Esophagus squamous epithelium (tissue), 5 donors: ENCODE measurements at regions not wholly inside any gene's neighbourhood (a gene's known extent, or its start where the extent isn't known, plus 50 kb on each side); places are given as distances from the start of the nearest gene placed in this dataset.
"Not testable (repeated sequence)": the region's sequence is repeated elsewhere in the genome, so short reads cannot be mapped to it uniquely, and the experiment has no call there.

Experiments
- DNase-seq: peaks from one replicate; lab custom pipeline; 2025; lab: John Stamatoyannopoulos, UW
- H3K27ac ChIP-seq, 4 donors: fragments of 200-600 bp; sonication (generic); one replicate each; pipeline ENCODE4 v1.5.1; 2016 to 2019; ENCODE audit warnings: mild to moderate bottlenecking in 1 of 4
- H3K27me3 ChIP-seq, 4 donors: fragments of 200-600 bp; sonication (generic); 1 replicate in 3 of 4; 2 replicates in 1 of 4; pipeline versions ENCODE4 v1.5.1 to v1.6.0; 2017 to 2021; ENCODE audit warnings: antibody characterized with exemption in 1 of 4
- H3K36me3 ChIP-seq, 3 donors: fragments of 200-600 bp; sonication (generic); one replicate each; pipeline ENCODE4 v1.5.1; 2016 to 2019
- H3K4me1 ChIP-seq, 3 donors: fragments of 200-600 bp; sonication (generic); one replicate each; pipeline ENCODE4 v1.5.1; 2017 to 2019
- H3K4me3 ChIP-seq, 4 donors: fragments of 200-600 bp; sonication (generic); 1 replicate in 3 of 4; 2 replicates in 1 of 4; pipeline ENCODE4 v1.5.1; 2016 to 2019; ENCODE audit warnings: mild to moderate bottlenecking in 2 of 4, moderate library complexity in 1 of 4
- H3K9me3 ChIP-seq, 3 donors: fragments of 200-600 bp; sonication (generic); one replicate each; pipeline ENCODE4 v1.5.1; 2016 to 2019
- CTCF ChIP-seq, 6 experiments: fragments of 450-650 bp in 4 of 6; fragments of 200-600 bp in 2 of 6; sonication (generic) in 2 of 6; IDR thresholded peaks; one replicate each; pipeline ENCODE4 v1.5.1; 2016 to 2019; ENCODE audit warnings: antibody characterized with exemption in 6 of 6, mild to moderate bottlenecking in 4 of 6, moderate library complexity in 4 of 6
- POLR2A ChIP-seq, 4 donors: fragments of 450-650 bp; IDR thresholded peaks; one replicate each; pipeline ENCODE4 v1.6.1; 2017; ENCODE audit warnings: antibody characterized with exemption in 4 of 4, mild to moderate bottlenecking in 4 of 4, moderate library complexity in 3 of 4
- WGBS, 2 donors: methylation state at CpG; one replicate each; pipeline ENCODE4 v1.1.5; 2018; 5-methylcytosine and 5-hydroxymethylcytosine counted together
- intact Hi-C: fragments of 100-400 bp; cut with DNase I; formaldehyde crosslinking; loops from one replicate; pipeline ENCODE4 v1.15.0; 2022
- donor health status: DM: yes; HTN: yes; CAD: no.

DNA sequence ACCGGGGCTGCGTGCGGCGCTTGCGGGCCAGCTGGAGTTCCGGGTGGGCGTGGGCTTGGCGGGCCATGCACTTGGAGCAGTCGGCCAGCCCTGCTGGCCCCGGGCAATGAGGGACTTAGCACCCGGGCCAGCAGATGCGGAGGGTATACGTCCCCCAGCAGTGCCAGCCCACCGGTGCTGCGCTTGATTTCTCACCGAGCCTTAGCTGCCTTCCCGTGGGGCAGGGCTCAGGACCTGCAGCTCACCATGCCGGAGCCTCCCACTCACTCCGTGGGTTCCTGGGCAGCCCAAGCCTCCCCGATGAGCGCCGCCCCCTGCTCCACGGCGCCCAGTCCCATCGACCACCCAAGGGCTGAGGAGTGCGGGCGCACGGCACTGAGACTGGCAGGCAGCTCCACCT lies 51.4 kb upstream of the INPP4B start:
- H3K36me3 ChIP-seq, H3K4me3 ChIP-seq, intact Hi-C loops, H3K9me3 ChIP-seq, H3K4me1 ChIP-seq, H3K27me3 ChIP-seq, DNase-seq, H3K27ac ChIP-seq: not testable (repeated sequence)
- WGBS, 2 donors = 96% methylated on average over 5 of the region's 28 CpGs; no CpG with 5 or more reads in 1 of the 2 donors

DNA sequence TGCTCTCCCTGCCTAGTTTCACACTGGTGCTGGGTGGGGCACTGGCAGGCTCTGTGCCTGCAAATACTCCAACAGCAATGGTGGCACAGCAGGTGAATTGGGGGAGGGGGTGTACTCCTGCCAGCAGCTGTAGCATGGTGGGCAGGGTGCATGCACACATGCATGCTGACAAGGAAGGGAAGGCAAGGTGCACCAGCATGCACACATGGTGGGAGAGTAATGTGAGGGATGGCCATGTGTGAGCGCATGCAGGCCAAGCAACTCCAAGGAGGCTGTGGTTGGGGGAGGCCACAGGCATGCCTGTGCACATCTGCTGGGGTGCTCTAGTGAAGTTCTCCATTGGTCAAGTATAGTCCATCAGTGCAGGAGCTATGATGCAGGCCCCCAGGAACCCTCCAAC lies 54.5 kb upstream of the INPP4B start:
- no peaks in the 10 kb centered on the region for H3K27me3 ChIP-seq
- no peak overlapping the region for H3K4me3 ChIP-seq
- 100% methylated on average over 1 of the region's 1 CpG; no CpG with 5 or more reads in 1 of the 2 donors for WGBS, 2 donors
- DNase-seq = no peak
- TF ChIP-seq POLR2A (IDR thresholded peaks at IDR 0.05) = no peak
- TF ChIP-seq CTCF (IDR thresholded peaks at IDR 0.05) = no peak
- H3K27ac ChIP-seq = no peak overlapping the region
- intact Hi-C loops = no loop called here
- no peaks in the 10 kb centered on the region for H3K9me3 ChIP-seq
- no peaks in the 10 kb centered on the region for H3K4me1 ChIP-seq
- no peaks in the 10 kb centered on the region for H3K36me3 ChIP-seq

GRCh38 chr4:142901166-142901662 lies 55.1 kb upstream of the INPP4B start:
- no peak for TF ChIP-seq POLR2A (IDR thresholded peaks at IDR 0.05)
- no peak for TF ChIP-seq CTCF (IDR thresholded peaks at IDR 0.05)
- Histone ChIP-seq H3K27ac (no peak overlapping the region), H3K4me1 (no peaks in the 10 kb centered on the region), H3K36me3 (no peaks in the 10 kb centered on the region), H3K4me3 (no peak overlapping the region), H3K9me3 (no peaks in the 10 kb centered on the region), H3K27me3 (no peaks in the 10 kb centered on the region)
- no peak for DNase-seq
- intact Hi-C loops = no loop called here
- WGBS, 2 donors = 43 to 49% methylated on average over 5 of the region's 5 CpGs

DNA sequence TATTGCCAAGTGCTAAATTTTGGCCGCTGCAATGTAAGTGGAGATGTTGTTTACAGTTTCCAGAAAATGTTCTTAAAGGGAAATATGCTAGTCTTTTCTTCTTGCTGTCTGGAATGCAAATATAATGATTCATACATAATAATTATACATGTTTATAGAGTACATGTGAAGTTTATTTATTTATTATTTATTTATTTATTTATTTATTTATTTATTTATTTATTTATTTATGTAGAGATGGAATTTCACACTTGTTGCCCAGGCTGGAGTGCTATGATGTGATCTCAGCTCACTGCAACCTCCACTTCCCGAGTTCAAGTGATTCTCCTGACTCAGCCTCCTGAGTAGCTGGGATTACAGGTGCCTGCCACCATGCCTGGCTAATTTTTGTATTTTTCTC lies 57.5 kb upstream of the INPP4B start:
- not testable (repeated sequence) for H3K27ac ChIP-seq
- 65% methylated on average over 2 of the region's 2 CpGs for WGBS, 2 donors

DNA sequence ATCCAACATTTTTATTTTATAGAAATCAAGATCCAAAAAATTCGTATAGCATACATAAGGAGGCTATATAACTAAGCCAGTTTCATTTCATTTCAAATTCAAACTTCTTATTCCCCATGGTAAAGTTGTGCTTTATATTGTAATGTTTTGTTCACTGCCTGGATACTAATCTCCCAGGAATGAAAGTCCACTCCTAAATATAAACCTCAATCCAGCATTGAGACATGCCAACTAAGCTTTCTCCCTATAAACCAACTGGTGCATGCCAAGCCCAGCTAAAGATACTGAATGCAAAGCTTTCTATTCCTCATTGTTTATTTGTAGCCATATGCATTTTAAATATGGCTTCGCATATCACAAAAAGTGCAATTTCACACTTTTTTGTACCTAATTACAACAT lies 63.8 kb upstream of the INPP4B start:
- Histone ChIP-seq H3K4me1 (no peaks in the 10 kb centered on the region), H3K36me3 (no peaks in the 10 kb centered on the region), H3K27ac (peak overlapping the region in 1 of 4 donors; percentile 40), H3K27me3 (no peaks in the 10 kb centered on the region), H3K9me3 (no peaks in the 10 kb centered on the region), H3K4me3 (no peak overlapping the region)
- intact Hi-C loops = no loop called here
- TF ChIP-seq CTCF (IDR thresholded peaks at IDR 0.05) = no peak
- TF ChIP-seq POLR2A (IDR thresholded peaks at IDR 0.05) = no peak
- WGBS, 2 donors = 51 to 57% methylated on average over 2 of the region's 2 CpGs
- no peak for DNase-seq

More for the DNA sequence above, 57.5 kb upstream of the INPP4B start:
- H3K9me3 ChIP-seq, intact Hi-C loops, H3K27me3 ChIP-seq, DNase-seq, H3K36me3 ChIP-seq, H3K4me3 ChIP-seq, H3K4me1 ChIP-seq: not testable (repeated sequence)

- DNase-seq = no peak
- no peaks in the 10 kb centered on the region for H3K9me3 ChIP-seq
- no peaks in the 10 kb centered on the region for H3K36me3 ChIP-seq
- intact Hi-C loops = no loop called here
- H3K27me3 ChIP-seq = no peaks in the 10 kb centered on the region
- no peaks in the 10 kb centered on the region for H3K4me1 ChIP-seq
- no peak overlapping the region for H3K4me3 ChIP-seq
- no peak for TF ChIP-seq POLR2A (IDR thresholded peaks at IDR 0.05)
- no peak for TF ChIP-seq CTCF (IDR thresholded peaks at IDR 0.05)
- WGBS, 2 donors = 100% methylated on average over 1 of the region's 1 CpG
- peak overlapping the region in 3 of 4 donors; percentile 50 to 59 (median 57) for H3K27ac ChIP-seq
Observed at GRCh38 chr4:142913034-142913433, 66.9 kb upstream of the INPP4B start.
